BJ (cell line): ENCODE measurements at regions not wholly inside any gene's neighbourhood (a gene's known extent, or its start where the extent isn't known, plus 50 kb on each side); places are given as distances from the start of the nearest gene placed in this dataset.
"Not testable (repeated sequence)": the region's sequence is repeated elsewhere in the genome, so short reads cannot be mapped to it uniquely, and the experiment has no call there.

Experiments
- CTCF ChIA-PET: fragments of 350-600 bp; formaldehyde crosslinking; extraction: SDS; loops from one replicate; lab custom pipeline; 2021; ENCODE audit warnings: antibody characterized with exemption, inconsistent platforms; lab: Yijun Ruan, JAX
- POLR2A ChIA-PET: fragments of 300-600 bp; sonication (Branson Sonifier 250); formaldehyde crosslinking; extraction: SDS; loops from one replicate; lab custom pipeline; 2021; ENCODE audit warnings: antibody characterized with exemption; lab: Charles Lee
- DNase-seq: peaks from one replicate; pipeline ENCODE4 v3.0.0-alpha.2; 2011; ENCODE audit warnings: low read depth
- H3K27me3 ChIP-seq: 2 replicates; pipeline ENCODE4 v1.6.0; 2011; ENCODE audit warnings: low read length; ENCODE audit not compliant: control insufficient read depth, insufficient read depth
- H3K36me3 ChIP-seq: 2 replicates; pipeline ENCODE4 v1.5.1; 2011; ENCODE audit warnings: low read length; ENCODE audit not compliant: control insufficient read depth, insufficient read depth
- H3K4me3 ChIP-seq: 2 replicates; pipeline ENCODE4 v1.5.1; 2011; ENCODE audit warnings: low read depth, mild to moderate bottlenecking, control low read depth, low read length
- TF ChIP-seq, protein P1 (sequence below): IDR thresholded peaks from 2 replicates; pipeline ENCODE4 v1.5.1; 2011; ENCODE audit warnings: low read depth, mild to moderate bottlenecking, control low read depth, inconsistent platforms, low read length, moderate library complexity; ENCODE audit not compliant: insufficient read depth

DNA sequence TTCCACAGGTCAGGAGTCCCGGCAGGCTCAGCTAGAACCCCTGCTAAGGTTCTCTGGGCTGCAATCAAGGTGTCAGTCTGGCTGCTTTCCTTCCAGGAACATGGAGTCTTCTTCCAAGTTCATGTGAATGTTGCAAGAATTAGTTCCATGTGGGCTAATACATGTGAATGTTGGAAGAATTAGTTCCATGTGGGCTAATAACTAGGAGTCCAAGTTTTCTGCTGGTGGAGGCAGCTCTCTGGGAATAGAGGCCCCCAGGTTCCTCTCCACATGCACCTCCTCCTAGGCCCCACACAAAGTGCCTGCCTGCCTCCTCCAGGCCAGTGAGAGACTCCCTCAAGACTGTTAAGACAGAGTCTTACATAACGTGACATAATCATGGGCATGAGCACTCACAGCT lies 140.8 kb upstream of the SLC35G4 start:
- Histone ChIP-seq H3K36me3 (no peaks in the 10 kb centered on the region), H3K27me3 (peaks cover 7% of the 10 kb centered on the region), H3K4me3 (no peak overlapping the region)
- TF ChIP-seq, protein P1, sequence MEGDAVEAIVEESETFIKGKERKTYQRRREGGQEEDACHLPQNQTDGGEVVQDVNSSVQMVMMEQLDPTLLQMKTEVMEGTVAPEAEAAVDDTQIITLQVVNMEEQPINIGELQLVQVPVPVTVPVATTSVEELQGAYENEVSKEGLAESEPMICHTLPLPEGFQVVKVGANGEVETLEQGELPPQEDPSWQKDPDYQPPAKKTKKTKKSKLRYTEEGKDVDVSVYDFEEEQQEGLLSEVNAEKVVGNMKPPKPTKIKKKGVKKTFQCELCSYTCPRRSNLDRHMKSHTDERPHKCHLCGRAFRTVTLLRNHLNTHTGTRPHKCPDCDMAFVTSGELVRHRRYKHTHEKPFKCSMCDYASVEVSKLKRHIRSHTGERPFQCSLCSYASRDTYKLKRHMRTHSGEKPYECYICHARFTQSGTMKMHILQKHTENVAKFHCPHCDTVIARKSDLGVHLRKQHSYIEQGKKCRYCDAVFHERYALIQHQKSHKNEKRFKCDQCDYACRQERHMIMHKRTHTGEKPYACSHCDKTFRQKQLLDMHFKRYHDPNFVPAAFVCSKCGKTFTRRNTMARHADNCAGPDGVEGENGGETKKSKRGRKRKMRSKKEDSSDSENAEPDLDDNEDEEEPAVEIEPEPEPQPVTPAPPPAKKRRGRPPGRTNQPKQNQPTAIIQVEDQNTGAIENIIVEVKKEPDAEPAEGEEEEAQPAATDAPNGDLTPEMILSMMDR, result no peak
- CTCF ChIA-PET, result no interaction called here
- POLR2A ChIA-PET, result no interaction called here
- DNase-seq, result no peak

GRCh38 chr18:11468120-11468519 lies 141.3 kb upstream of the SLC35G4 start:
- POLR2A ChIA-PET, result no interaction called here
- CTCF ChIA-PET, result no interaction called here
- Histone ChIP-seq H3K36me3 (no peaks in the 10 kb centered on the region), H3K27me3 (peaks cover 7% of the 10 kb centered on the region), H3K4me3 (no peak overlapping the region)
- TF ChIP-seq, protein P1, result no peak
- DNase-seq, result no peak

GRCh38 chr18:11467611-11468010 lies 141.8 kb upstream of the SLC35G4 start:
- DNase-seq, result no peak
- peaks cover 7% of the 10 kb centered on the region for H3K27me3 ChIP-seq
- ChIA-PET CTCF (no interaction called here), POLR2A (no interaction called here)
- no peaks in the 10 kb centered on the region for H3K36me3 ChIP-seq
- H3K4me3 ChIP-seq, result no peak overlapping the region
- TF ChIP-seq, protein P1, result no peak

GRCh38 chr18:11464129-11464528 lies 145.3 kb upstream of the SLC35G4 start:
- Histone ChIP-seq H3K36me3 (no peaks in the 10 kb centered on the region), H3K4me3 (no peak overlapping the region), H3K27me3 (peaks cover 6% of the 10 kb centered on the region)
- ChIA-PET CTCF (no interaction called here), POLR2A (no interaction called here)
- no peak for DNase-seq
- TF ChIP-seq, protein P1, result no peak

GRCh38 chr18:11458447-11458846 lies 150.9 kb upstream of the SLC35G4 start:
- Histone ChIP-seq H3K27me3 (no peaks in the 10 kb centered on the region), H3K36me3 (no peaks in the 10 kb centered on the region), H3K4me3 (no peak overlapping the region)
- ChIA-PET CTCF (no interaction called here), POLR2A (no interaction called here)
- DNase-seq, result no peak
- TF ChIP-seq, protein P1, result no peak

DNA sequence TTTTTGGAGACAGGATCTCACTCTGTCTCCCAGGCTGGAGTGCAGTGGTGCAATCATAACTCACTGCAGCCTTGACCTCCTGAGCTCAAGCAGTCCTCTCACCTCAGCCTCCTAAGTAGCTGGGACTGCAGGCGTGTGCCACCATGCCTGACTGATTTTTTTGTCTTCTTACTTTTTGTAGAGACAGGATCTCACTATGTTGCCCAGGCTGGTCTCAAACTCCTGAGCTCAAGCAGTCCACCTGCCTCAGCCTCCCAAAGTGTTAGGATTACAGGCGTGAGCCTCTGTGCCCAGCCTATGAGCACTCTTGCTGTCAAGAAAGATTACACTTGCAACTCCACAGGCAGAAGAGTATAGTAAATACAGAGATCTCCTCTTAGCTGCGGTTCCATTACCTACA lies 151.5 kb upstream of the SLC35G4 start:
- DNase-seq, H3K36me3 ChIP-seq, H3K4me3 ChIP-seq, CTCF ChIA-PET, POLR2A ChIA-PET, H3K27me3 ChIP-seq: not testable (repeated sequence)
